SK-N-SH treated with all-trans-retinoic acid at 6 μM for 48 hours (cell line): ENCODE measurements at regions not wholly inside any gene's neighbourhood (a gene's known extent, or its start where the extent isn't known, plus 50 kb on each side); places are given as distances from the start of the nearest gene placed in this dataset.

Experiments used
- ATAC-seq: fragments of 200-7000 bp; cut with Tn5 transposase; 3 replicates; pipeline ENCODE4 v1.9.1; 2020; ENCODE audit warnings: mild to moderate bottlenecking, moderate library complexity
- ARNTL ChIP-seq: fragments of 450-650 bp; formaldehyde crosslinking; IDR thresholded peaks from 2 replicates; pipeline ENCODE4 v1.5.0; 2020; ENCODE audit warnings: low read depth, mild to moderate bottlenecking, moderate library complexity, borderline replicate concordance
- BACH2 ChIP-seq: fragments of 250-450 bp; sonication (Bioruptor Pico); IDR thresholded peaks from 2 replicates; pipeline ENCODE4 v1.9.0; 2021; ENCODE audit warnings: mild to moderate bottlenecking, borderline replicate concordance
- GLIS3 ChIP-seq: fragments of 250-450 bp; sonication (Bioruptor Pico); IDR thresholded peaks from 2 replicates; pipeline ENCODE4 v1.5.0; 2020; ENCODE audit warnings: mild to moderate bottlenecking, moderate library complexity
- ISL1 ChIP-seq: fragments of 250-450 bp; sonication (Bioruptor Pico); IDR thresholded peaks from 2 replicates; pipeline ENCODE4 v2.1.2; 2022; ENCODE audit warnings: mild to moderate bottlenecking, moderate library complexity
- OSR1 ChIP-seq: fragments of 250-450 bp; sonication (Bioruptor Pico); IDR thresholded peaks from 2 replicates; pipeline ENCODE4 v1.8.0; 2022; ENCODE audit warnings: moderate library complexity, mild to moderate bottlenecking, inconsistent platforms
- PPARA ChIP-seq: fragments of 250-450 bp; sonication (Bioruptor Pico); IDR thresholded peaks from 2 replicates; pipeline ENCODE4 v1.5.0; 2020; ENCODE audit warnings: mild to moderate bottlenecking, borderline replicate concordance
- RARB ChIP-seq: fragments of 250-450 bp; sonication (Bioruptor Pico); IDR thresholded peaks from 2 replicates; pipeline ENCODE4 v1.8.0; 2021; ENCODE audit warnings: mild to moderate bottlenecking, moderate library complexity
- SNAI2 ChIP-seq: fragments of 250-450 bp; sonication (Bioruptor Pico); IDR thresholded peaks from 2 replicates; pipeline ENCODE4 v1.5.0; 2020; ENCODE audit warnings: mild to moderate bottlenecking, moderate library complexity
- TCF4 ChIP-seq: fragments of 250-450 bp; sonication (Bioruptor Pico); IDR thresholded peaks from 2 replicates; pipeline ENCODE4 v1.8.0; 2021; ENCODE audit warnings: mild to moderate bottlenecking, moderate library complexity, borderline replicate concordance
- TOX ChIP-seq: fragments of 250-450 bp; sonication (Bioruptor Pico); IDR thresholded peaks from 2 replicates; pipeline ENCODE4 v1.8.0; 2021; ENCODE audit warnings: mild to moderate bottlenecking, moderate library complexity, borderline replicate concordance
- ZC3H10 ChIP-seq: fragments of 250-450 bp; sonication (Bioruptor Pico); IDR thresholded peaks from 2 replicates; pipeline ENCODE4 v1.5.1; 2021; ENCODE audit warnings: mild to moderate bottlenecking, moderate library complexity
- ZFP3 ChIP-seq: fragments of 250-450 bp; sonication (Bioruptor Pico); IDR thresholded peaks from 2 replicates; pipeline ENCODE4 v1.5.0; 2020; ENCODE audit warnings: mild to moderate bottlenecking, moderate library complexity
- ZFP30 ChIP-seq: fragments of 450-650 bp; formaldehyde crosslinking; IDR thresholded peaks from 2 replicates; pipeline ENCODE4 v1.5.0; 2022; ENCODE audit warnings: mild to moderate bottlenecking, moderate library complexity
- ZNF565 ChIP-seq: fragments of 450-650 bp; formaldehyde crosslinking; conservative IDR thresholded peaks from 2 replicates; pipeline ENCODE4 v1.5.0; 2020; ENCODE audit warnings: low read depth, mild to moderate bottlenecking, moderate library complexity
- ZNF70 ChIP-seq: fragments of 450-650 bp; formaldehyde crosslinking; IDR thresholded peaks from 2 replicates; pipeline ENCODE4 v1.5.0; 2020; ENCODE audit warnings: mild to moderate bottlenecking, moderate library complexity
- ZNF8 ChIP-seq: fragments of 450-650 bp; formaldehyde crosslinking; IDR thresholded peaks from 2 replicates; pipeline ENCODE4 v1.5.0; 2020; ENCODE audit warnings: mild to moderate bottlenecking, moderate library complexity
- TF ChIP-seq, protein P1 (sequence below): fragments of 250-450 bp; sonication (Bioruptor Pico); IDR thresholded peaks from 2 replicates; pipeline ENCODE4 v1.5.0; 2020; ENCODE audit warnings: mild to moderate bottlenecking, moderate library complexity
- TF ChIP-seq, protein P2 (sequence below): fragments of 250-450 bp; sonication (Bioruptor Pico); IDR thresholded peaks from 2 replicates; pipeline ENCODE4 v1.5.1; 2021; ENCODE audit warnings: mild to moderate bottlenecking, moderate library complexity
- TF ChIP-seq, protein P3 (sequence below): fragments of 250-450 bp; sonication (Bioruptor Pico); IDR thresholded peaks from 2 replicates; pipeline ENCODE4 v1.8.0; 2020; ENCODE audit warnings: mild to moderate bottlenecking, moderate library complexity, borderline replicate concordance
- TF ChIP-seq, protein P4 (sequence below): fragments of 250-450 bp; sonication (Bioruptor Pico); IDR thresholded peaks from 2 replicates; pipeline ENCODE4 v1.8.0; 2021; ENCODE audit warnings: low read depth, mild to moderate bottlenecking, moderate library complexity, borderline replicate concordance

DNA sequence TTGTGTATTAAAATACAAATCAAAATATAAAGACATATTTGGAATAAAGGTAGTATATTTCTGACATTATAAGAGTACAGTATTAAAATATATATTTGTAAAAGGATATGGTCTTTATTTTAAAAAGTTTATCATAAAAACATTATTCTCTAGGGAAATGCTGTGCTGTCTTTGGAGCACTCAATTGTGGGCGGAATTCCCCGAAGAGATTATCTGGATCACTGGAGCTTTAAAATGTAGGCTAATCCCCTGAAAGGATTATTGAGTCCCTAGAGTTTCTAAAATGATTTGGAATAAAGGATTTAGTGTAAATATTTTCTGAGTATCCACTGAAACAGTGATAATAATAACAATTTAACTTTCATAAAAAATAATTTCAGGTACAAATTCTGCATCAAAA lies 1239.4 kb downstream of the TECRL start (continued):
- TF ChIP-seq ZNF8 (CRISPR knock-in tag) = no peak

DNA sequence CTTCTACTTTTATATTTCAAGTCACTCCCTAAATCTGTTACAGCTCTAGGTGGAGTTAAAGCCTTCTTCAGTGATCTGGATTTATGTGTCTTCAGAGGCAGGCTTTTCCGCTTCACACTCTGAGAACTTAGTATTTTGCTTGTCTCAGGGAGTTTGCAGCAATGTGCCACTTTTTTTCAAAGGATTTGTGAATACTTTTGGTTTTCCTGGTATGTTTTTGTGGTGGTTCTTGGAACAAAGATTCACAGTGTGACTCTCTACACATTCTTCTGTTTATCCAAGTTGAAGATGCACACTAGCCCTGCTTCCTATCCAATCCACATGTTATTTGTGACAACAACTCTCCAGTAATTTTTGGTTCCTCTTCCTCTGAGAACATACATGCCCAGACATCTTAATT lies 1253.7 kb downstream of the TECRL start:
- ATAC-seq = no peak
- TF ChIP-seq OSR1 (CRISPR knock-in tag) (no peak), SNAI2 (CRISPR knock-in tag) (no peak), ZNF8 (CRISPR knock-in tag) (no peak), ZNF565 (CRISPR knock-in tag) (no peak), ZFP30 (CRISPR knock-in tag) (no peak), GLIS3 (CRISPR knock-in tag) (no peak), TCF4 (CRISPR knock-in tag) (no peak), ISL1 (CRISPR knock-in tag) (no peak), ZNF70 (no peak), ZFP3 (CRISPR knock-in tag) (no peak), PPARA (CRISPR knock-in tag) (no peak), ARNTL (CRISPR knock-in tag) (no peak), ZC3H10 (CRISPR knock-in tag) (no peak), RARB (no peak)
- TF ChIP-seq, protein P1, sequence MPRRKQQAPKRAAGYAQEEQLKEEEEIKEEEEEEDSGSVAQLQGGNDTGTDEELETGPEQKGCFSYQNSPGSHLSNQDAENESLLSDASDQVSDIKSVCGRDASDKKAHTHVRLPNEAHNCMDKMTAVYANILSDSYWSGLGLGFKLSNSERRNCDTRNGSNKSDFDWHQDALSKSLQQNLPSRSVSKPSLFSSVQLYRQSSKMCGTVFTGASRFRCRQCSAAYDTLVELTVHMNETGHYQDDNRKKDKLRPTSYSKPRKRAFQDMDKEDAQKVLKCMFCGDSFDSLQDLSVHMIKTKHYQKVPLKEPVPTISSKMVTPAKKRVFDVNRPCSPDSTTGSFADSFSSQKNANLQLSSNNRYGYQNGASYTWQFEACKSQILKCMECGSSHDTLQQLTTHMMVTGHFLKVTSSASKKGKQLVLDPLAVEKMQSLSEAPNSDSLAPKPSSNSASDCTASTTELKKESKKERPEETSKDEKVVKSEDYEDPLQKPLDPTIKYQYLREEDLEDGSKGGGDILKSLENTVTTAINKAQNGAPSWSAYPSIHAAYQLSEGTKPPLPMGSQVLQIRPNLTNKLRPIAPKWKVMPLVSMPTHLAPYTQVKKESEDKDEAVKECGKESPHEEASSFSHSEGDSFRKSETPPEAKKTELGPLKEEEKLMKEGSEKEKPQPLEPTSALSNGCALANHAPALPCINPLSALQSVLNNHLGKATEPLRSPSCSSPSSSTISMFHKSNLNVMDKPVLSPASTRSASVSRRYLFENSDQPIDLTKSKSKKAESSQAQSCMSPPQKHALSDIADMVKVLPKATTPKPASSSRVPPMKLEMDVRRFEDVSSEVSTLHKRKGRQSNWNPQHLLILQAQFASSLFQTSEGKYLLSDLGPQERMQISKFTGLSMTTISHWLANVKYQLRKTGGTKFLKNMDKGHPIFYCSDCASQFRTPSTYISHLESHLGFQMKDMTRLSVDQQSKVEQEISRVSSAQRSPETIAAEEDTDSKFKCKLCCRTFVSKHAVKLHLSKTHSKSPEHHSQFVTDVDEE = no peak
- TF ChIP-seq, protein P2, sequence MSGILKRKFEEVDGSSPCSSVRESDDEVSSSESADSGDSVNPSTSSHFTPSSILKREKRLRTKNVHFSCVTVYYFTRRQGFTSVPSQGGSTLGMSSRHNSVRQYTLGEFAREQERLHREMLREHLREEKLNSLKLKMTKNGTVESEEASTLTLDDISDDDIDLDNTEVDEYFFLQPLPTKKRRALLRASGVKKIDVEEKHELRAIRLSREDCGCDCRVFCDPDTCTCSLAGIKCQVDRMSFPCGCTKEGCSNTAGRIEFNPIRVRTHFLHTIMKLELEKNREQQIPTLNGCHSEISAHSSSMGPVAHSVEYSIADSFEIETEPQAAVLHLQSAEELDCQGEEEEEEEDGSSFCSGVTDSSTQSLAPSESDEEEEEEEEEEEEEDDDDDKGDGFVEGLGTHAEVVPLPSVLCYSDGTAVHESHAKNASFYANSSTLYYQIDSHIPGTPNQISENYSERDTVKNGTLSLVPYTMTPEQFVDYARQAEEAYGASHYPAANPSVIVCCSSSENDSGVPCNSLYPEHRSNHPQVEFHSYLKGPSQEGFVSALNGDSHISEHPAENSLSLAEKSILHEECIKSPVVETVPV = no peak

DNA sequence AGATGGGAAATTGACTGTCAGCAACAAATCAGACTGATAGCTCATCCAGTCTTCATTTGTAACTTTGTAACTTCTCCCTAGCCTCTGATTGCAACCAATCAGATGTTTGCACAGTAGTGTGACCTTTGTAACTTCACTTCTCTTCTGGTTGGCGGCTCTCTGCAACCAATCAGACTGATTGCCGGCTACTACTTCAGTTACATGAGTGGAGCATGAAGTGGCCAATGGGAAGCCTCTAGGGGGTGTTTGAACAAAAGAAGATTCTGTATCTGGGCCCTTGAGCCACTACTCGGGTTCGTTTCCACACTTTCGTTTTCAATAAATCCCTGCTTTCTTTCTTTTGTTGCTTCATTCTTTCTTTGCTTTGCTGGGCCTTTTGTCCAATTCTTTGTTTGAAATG lies 1285.8 kb downstream of the TECRL start:
- no peak for ATAC-seq
- TF ChIP-seq ARNTL (CRISPR knock-in tag) (no peak), PPARA (CRISPR knock-in tag) (no peak), GLIS3 (CRISPR knock-in tag) (no peak), SNAI2 (CRISPR knock-in tag) (no peak)
- TF ChIP-seq, protein P3, sequence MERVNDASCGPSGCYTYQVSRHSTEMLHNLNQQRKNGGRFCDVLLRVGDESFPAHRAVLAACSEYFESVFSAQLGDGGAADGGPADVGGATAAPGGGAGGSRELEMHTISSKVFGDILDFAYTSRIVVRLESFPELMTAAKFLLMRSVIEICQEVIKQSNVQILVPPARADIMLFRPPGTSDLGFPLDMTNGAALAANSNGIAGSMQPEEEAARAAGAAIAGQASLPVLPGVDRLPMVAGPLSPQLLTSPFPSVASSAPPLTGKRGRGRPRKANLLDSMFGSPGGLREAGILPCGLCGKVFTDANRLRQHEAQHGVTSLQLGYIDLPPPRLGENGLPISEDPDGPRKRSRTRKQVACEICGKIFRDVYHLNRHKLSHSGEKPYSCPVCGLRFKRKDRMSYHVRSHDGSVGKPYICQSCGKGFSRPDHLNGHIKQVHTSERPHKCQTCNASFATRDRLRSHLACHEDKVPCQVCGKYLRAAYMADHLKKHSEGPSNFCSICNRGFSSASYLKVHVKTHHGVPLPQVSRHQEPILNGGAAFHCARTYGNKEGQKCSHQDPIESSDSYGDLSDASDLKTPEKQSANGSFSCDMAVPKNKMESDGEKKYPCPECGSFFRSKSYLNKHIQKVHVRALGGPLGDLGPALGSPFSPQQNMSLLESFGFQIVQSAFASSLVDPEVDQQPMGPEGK (CRISPR knock-in tag) = no peak
- TF ChIP-seq, protein P4, sequence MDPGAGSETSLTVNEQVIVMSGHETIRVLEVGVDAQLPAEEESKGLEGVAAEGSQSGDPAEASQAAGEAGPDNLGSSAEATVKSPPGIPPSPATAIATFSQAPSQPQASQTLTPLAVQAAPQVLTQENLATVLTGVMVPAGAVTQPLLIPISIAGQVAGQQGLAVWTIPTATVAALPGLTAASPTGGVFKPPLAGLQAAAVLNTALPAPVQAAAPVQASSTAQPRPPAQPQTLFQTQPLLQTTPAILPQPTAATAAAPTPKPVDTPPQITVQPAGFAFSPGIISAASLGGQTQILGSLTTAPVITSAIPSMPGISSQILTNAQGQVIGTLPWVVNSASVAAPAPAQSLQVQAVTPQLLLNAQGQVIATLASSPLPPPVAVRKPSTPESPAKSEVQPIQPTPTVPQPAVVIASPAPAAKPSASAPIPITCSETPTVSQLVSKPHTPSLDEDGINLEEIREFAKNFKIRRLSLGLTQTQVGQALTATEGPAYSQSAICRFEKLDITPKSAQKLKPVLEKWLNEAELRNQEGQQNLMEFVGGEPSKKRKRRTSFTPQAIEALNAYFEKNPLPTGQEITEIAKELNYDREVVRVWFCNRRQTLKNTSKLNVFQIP = no peak

DNA sequence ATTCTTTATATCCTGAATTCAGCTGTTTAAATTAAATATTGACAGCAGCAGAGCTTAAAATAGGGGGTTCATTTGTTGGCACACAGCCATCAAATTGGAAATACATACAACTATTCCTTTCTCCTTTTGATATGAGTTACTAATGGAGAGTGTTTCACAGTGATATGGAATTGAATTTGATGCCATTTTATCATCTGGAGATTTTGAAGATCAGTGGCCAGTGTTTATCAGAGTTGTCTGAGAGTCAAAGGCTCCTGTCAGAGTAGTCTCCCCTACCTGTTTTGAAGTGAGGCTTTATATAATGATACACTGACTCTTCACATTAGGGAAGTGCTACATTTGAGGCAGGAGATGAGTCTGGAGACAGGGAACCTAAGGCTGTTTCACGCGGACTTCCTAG lies 1286.3 kb downstream of the TECRL start:
- ATAC-seq = no peak
- TF ChIP-seq ZC3H10 (CRISPR knock-in tag) = no peak
- TF ChIP-seq, protein P1 = no peak
- TF ChIP-seq OSR1 (CRISPR knock-in tag) = no peak
- TF ChIP-seq, protein P3 (CRISPR knock-in tag) = no peak
- TF ChIP-seq BACH2 (CRISPR knock-in tag) = no peak
- TF ChIP-seq TOX = no peak
- TF ChIP-seq TCF4 (CRISPR knock-in tag) = no peak
- TF ChIP-seq, protein P2 = no peak
- no peak for TF ChIP-seq GLIS3 (CRISPR knock-in tag)
- no peak for TF ChIP-seq PPARA (CRISPR knock-in tag)
- TF ChIP-seq ZNF70 = no peak
